ENCODE measurements at regions not wholly inside any gene's neighbourhood (a gene's known extent, or its start where the extent isn't known, plus 50 kb on each side); places are given as distances from the start of the nearest gene placed in this dataset.

- Histone ChIP-seq H2BK120ac (ENCODE audit: low read depth, low read length) (no peak overlapping the region), H3K4ac (ENCODE audit: low read depth, low read length) (no peak overlapping the region), H2AK5ac (ENCODE audit: low read depth, low read length) (no peak overlapping the region), H2BK15ac (ENCODE audit: low read depth, low read length) (no peak overlapping the region), H2AFZ (replicated peaks; ENCODE audit: low read length, poor library complexity) (no peak overlapping the region), H3K4me1 (ENCODE audit: control insufficient read depth, insufficient read depth, low read length) (peaks cover 2% of the 10 kb centered on the region; the same call in 1 of the 2 replicates), H3K14ac (replicated peaks; ENCODE audit: low read depth, low read length) (no peak overlapping the region), H4K91ac (ENCODE audit: insufficient read depth, low read depth, low read length) (no peak overlapping the region), H3K4me3 (ENCODE audit: insufficient read depth, low read depth, low read length) (no peak overlapping the region), H2AK9ac (replicated peaks; ENCODE audit: low read depth, low read length, poor library complexity) (no peak overlapping the region), H2BK20ac (ENCODE audit: low read depth, low read length) (no peak overlapping the region), H3K9me3 (ENCODE audit: control insufficient read depth, insufficient read depth, low read length) (no peaks in the 10 kb centered on the region), H2BK5ac (ENCODE audit: low read depth, low read length, poor library complexity, severe bottlenecking) (no peak overlapping the region), H3K9ac (ENCODE audit: low read depth, low read length) (no peak overlapping the region), H3K36me3 (ENCODE audit: control insufficient read depth, insufficient read depth, low read length) (no peaks in the 10 kb centered on the region), H3K18ac (ENCODE audit: low read depth, low read length) (no peak overlapping the region), H3K9me1 (ENCODE audit: insufficient read depth, low read length) (no peaks in the 10 kb centered on the region), H3K23ac (ENCODE audit: low read depth, low read length) (no peak overlapping the region), H3K27ac (ENCODE audit: insufficient read depth, low read length) (no peak overlapping the region), H3K56ac (ENCODE audit: extremely low read depth, insufficient read depth, low read length) (no peak overlapping the region), H3K79me1 (ENCODE audit: low read depth in 1 of 2, low read length in 2 of 2) (no peaks in the 10 kb centered on the region), H3K4me2 (ENCODE audit: low read depth, low read length) (no peak overlapping the region), H4K8ac (ENCODE audit: low read depth in 2 of 2, low read length in 2 of 2) (no peak overlapping the region), H3K27me3 (ENCODE audit: control insufficient read depth, insufficient read depth, low read length) (no peaks in the 10 kb centered on the region), H4K5ac (ENCODE audit: low read depth, low read length) (no peak overlapping the region), H4K20me1 (ENCODE audit: insufficient read depth, low read length) (no peaks in the 10 kb centered on the region)
- BruUV-seq (replicated peaks): no TSS peak
- in situ Hi-C loops (cut with MboI; ENCODE audit: low sequenced_read_pairs) (no loop called here), dilution Hi-C loops (cut with HindIII; ENCODE audit: low sequenced_read_pairs, unreplicated experiment) (no loop called here), intact Hi-C loops (cut with micrococcal nuclease) (no loop called here)
- ChIA-PET CTCF (no interaction called here), POLR2A (ENCODE audit: unreplicated experiment) (interaction anchor here (0.6 kb wide), 1 partner anchor 601 kb away, joined by 3 read pairs; no protein-coding TSS in a partner anchor)
- no peak for DNase-seq
- TF ChIP-seq CEBPB (IDR thresholded peaks at IDR 0.05; ENCODE audit: low read depth, low read length): no peak
- TF ChIP-seq POLR2A (IDR thresholded peaks at IDR 0.05; ENCODE audit: low read depth, low read length): no peak
- TF ChIP-seq BHLHE40 (IDR thresholded peaks at IDR 0.05; ENCODE audit: low read depth, low read length): no peak
- TF ChIP-seq, protein P1, sequence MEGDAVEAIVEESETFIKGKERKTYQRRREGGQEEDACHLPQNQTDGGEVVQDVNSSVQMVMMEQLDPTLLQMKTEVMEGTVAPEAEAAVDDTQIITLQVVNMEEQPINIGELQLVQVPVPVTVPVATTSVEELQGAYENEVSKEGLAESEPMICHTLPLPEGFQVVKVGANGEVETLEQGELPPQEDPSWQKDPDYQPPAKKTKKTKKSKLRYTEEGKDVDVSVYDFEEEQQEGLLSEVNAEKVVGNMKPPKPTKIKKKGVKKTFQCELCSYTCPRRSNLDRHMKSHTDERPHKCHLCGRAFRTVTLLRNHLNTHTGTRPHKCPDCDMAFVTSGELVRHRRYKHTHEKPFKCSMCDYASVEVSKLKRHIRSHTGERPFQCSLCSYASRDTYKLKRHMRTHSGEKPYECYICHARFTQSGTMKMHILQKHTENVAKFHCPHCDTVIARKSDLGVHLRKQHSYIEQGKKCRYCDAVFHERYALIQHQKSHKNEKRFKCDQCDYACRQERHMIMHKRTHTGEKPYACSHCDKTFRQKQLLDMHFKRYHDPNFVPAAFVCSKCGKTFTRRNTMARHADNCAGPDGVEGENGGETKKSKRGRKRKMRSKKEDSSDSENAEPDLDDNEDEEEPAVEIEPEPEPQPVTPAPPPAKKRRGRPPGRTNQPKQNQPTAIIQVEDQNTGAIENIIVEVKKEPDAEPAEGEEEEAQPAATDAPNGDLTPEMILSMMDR (conservative IDR thresholded peaks at IDR 0.05; ENCODE audit: low read depth, low read length): no peak
- no peak for TF ChIP-seq RAD21 (IDR thresholded peaks at IDR 0.05; ENCODE audit: low read length)
- TF ChIP-seq CHD1 (IDR thresholded peaks at IDR 0.05; ENCODE audit: low read depth, low read length): no peak
- no peak for TF ChIP-seq MAFK (IDR thresholded peaks at IDR 0.05; ENCODE audit: low read depth, low read length)
- TF ChIP-seq, protein P2, sequence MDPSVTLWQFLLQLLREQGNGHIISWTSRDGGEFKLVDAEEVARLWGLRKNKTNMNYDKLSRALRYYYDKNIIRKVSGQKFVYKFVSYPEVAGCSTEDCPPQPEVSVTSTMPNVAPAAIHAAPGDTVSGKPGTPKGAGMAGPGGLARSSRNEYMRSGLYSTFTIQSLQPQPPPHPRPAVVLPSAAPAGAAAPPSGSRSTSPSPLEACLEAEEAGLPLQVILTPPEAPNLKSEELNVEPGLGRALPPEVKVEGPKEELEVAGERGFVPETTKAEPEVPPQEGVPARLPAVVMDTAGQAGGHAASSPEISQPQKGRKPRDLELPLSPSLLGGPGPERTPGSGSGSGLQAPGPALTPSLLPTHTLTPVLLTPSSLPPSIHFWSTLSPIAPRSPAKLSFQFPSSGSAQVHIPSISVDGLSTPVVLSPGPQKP (IDR thresholded peaks at IDR 0.05; ENCODE audit: borderline replicate concordance, low read depth, low read length): no peak
- no peak for TF ChIP-seq RFX5 (IDR thresholded peaks at IDR 0.05; ENCODE audit: low read depth, low read length)
- TF ChIP-seq FOS (IDR thresholded peaks at IDR 0.05; ENCODE audit: low read depth, low read length): no peak
- no peak for TF ChIP-seq MAZ (IDR thresholded peaks at IDR 0.05; ENCODE audit: borderline replicate concordance, low read depth, low read length)
- no peak for TF ChIP-seq NFE2L2 (IDR thresholded peaks at IDR 0.05; ENCODE audit: low read depth, low read length)
- TF ChIP-seq, protein P3, sequence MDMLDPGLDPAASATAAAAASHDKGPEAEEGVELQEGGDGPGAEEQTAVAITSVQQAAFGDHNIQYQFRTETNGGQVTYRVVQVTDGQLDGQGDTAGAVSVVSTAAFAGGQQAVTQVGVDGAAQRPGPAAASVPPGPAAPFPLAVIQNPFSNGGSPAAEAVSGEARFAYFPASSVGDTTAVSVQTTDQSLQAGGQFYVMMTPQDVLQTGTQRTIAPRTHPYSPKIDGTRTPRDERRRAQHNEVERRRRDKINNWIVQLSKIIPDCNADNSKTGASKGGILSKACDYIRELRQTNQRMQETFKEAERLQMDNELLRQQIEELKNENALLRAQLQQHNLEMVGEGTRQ (IDR thresholded peaks at IDR 0.05; ENCODE audit: low read depth, low read length): no peak
- TF ChIP-seq RCOR1 (IDR thresholded peaks at IDR 0.05; ENCODE audit: insufficient replicate concordance, low read length): no peak
- WGBS, 2 experiments (ENCODE audit: extremely low coverage in 2 of 2, insufficient read length in 1 of 2): 86% methylated on average over 1 of the region's 1 CpG; no CpG with 5 or more reads in 1 of the 2 experiments
- ATAC-seq (ENCODE audit: low read depth): peak; percentile 27; the same call in 1 of the 2 replicates
These were observed 70.9 kb upstream of the LPP start for GRCh38 chr3:188083011-188083410.

Data from IMR-90 (cell line).